AG09319 (cell line): ENCODE measurements at regions not wholly inside any gene's neighbourhood (a gene's known extent, or its start where the extent isn't known, plus 50 kb on each side); places are given as distances from the start of the nearest gene placed in this dataset.

ENCODE experiments used
- DNase-seq: peaks from one replicate; pipeline ENCODE4 v3.0.0-alpha.2; 2010; ENCODE audit warnings: low read depth; ENCODE audit errors: extremely low read depth
- TF ChIP-seq, protein P1 (sequence below): IDR thresholded peaks from 2 replicates; pipeline ENCODE4 v1.5.1; 2011; ENCODE audit warnings: low read depth, mild to moderate bottlenecking, inconsistent platforms, low read length, moderate library complexity

DNA sequence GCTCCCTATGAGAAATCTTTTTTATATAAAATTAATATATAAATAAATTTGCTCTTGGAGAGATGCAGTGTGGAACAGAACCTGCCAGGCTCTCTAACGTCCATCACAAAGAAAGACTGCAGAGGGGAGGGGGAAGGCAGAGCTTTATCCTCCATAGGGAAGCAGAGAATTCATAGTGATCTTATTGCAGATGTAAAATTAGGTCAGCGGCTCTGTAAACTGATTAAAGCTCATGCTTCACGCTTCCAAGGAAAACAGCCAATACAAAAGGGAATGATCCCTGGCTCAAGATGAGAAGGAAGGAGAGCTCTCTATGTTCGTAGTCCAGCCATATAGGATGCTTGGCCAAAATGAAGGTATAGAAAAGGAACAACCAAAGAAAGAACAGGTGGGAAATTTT is 532.3 kb upstream of the PSMD7 start:
- DNase-seq, result no peak
- TF ChIP-seq, protein P1, sequence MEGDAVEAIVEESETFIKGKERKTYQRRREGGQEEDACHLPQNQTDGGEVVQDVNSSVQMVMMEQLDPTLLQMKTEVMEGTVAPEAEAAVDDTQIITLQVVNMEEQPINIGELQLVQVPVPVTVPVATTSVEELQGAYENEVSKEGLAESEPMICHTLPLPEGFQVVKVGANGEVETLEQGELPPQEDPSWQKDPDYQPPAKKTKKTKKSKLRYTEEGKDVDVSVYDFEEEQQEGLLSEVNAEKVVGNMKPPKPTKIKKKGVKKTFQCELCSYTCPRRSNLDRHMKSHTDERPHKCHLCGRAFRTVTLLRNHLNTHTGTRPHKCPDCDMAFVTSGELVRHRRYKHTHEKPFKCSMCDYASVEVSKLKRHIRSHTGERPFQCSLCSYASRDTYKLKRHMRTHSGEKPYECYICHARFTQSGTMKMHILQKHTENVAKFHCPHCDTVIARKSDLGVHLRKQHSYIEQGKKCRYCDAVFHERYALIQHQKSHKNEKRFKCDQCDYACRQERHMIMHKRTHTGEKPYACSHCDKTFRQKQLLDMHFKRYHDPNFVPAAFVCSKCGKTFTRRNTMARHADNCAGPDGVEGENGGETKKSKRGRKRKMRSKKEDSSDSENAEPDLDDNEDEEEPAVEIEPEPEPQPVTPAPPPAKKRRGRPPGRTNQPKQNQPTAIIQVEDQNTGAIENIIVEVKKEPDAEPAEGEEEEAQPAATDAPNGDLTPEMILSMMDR, result no peak

DNA sequence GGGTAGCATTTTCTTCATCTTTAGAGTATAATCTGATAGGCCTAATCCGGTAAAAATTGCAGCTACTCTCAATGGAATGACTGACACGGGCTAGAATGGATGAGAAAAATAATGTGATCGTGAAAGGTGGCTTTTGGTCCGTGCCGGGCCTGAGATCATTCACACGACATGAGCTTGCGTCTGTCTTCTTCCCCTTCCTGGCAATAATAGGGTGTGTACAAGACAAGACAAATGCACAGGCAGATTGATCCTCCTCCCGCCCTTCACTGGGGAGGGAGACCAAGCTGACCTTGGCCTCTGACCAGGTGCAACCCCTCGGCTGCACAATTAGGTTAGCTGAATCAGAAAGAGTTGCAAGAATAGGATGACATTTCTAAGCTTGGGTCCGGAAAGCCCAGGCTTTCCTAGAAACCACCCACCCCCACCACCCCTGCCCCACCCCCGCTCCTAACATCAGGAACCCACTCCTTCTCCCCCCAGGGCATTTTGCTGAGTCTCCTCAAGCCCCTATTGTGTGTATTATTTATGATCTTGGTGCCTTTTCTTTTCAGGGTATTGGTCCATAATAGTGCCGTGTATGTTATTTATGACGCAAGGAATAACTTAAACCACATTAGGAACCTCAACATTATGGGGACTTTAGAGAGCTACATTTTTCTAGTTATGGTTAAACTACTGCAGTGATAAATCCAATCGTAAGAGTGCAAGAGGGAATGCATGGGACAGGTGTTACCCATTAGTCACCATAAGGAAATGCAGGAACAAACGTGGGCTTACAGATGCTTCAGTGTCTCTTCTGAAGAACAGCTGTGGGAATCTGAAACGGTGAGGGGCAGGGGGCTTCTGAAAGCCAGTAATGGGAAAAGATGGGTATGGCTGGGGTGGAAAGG is 540.1 kb upstream of the PSMD7 start:
- TF ChIP-seq, protein P1, result no peak

DNA sequence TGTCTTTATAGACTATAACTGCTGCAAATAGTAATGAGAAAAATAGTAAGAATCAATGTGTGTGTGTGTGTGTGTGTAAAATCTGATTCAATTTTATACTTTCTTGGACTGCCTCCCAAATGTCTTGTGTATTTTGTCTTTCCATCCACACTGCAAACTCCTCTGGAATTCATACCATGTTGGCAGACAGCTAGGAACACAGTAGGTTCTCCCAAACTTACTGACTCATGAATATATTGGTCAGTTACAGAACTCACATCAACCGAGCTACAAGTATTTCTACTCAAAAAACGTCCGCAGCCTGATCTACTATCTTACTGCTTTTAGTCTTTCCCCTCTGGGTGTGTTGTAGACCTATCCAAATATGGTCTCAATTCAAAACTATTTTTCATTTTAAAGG is 542.7 kb upstream of the PSMD7 start:
- TF ChIP-seq, protein P1, result no peak
- DNase-seq, result no peak

More for the DNA sequence above, 540.1 kb upstream of the PSMD7 start:
- no peak for DNase-seq

GRCh38 chr16:73750639-73751038 is 546.0 kb upstream of the PSMD7 start:
- DNase-seq, result no peak

GRCh38 chr16:73747328-73747727 is 549.3 kb upstream of the PSMD7 start:
- no peak for DNase-seq
- TF ChIP-seq, protein P1, result no peak

More at GRCh38 chr16:73750639-73751038, 546.0 kb upstream of the PSMD7 start:
- TF ChIP-seq, protein P1, result no peak

DNA sequence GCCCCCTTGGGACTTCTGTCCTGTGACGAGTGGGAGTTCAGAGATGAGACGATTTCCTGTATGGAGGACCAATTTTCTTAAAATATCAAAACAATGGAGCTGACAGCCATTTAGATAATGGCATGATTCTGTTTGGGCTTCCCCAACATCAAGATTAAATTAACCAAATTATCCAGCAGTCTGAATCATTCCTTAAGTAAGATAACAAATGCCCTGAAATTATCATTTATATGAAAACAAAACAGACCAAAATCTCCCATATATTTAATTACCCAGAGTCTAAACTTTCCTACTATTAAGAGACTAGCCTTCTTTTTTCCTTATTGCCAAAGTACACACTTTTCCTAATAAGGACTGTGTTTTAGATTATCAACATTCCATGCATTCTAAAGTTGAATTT is 550.1 kb upstream of the PSMD7 start:
- TF ChIP-seq, protein P1, result no peak
- no peak for DNase-seq

DNA sequence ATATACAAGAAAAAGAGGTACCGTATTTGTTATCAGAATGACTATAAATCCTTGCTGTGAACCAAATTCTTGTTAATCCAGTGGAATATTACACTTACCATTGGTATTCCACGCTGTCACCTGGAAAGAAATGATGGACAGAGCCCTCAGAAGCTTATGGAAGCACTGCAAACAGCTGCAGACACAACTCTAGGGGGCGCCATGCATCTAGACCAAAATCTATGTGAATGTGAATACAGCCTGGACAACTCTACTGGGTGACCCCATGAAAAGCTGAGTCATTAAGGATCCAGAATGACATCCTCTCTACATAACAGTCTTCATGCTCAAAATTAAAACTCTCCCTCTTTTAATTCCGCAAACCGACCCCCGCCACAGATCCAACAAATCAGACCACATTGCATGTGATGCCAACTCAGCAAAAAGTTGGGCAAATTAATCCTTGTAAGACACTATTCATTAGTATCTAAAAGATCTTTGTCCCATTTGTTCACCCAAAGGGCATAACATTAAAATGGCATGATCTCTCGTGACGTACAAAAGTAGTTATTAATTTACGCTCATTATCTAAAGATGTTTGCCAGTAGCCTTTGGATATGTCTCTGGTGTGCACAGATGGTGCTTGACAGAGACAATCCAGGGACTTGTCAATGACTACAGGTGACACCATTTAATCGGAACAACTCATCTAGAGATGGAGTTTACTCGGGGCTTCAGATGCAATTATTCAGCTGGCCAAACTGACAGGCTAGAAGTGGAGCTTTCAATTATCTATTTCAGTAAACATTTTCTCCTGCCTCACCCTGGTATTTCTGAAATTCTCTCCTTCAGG is 552.7 kb upstream of the PSMD7 start:
- no peak for DNase-seq
- TF ChIP-seq, protein P1, result no peak
